Astrocyte of the cerebellum (primary cell): ENCODE measurements at regions not wholly inside any gene's neighbourhood (a gene's known extent, or its start where the extent isn't known, plus 50 kb on each side); places are given as distances from the start of the nearest gene placed in this dataset.

Experiments
- DNase-seq: peaks from one replicate; pipeline ENCODE4 v3.0.0-alpha.2; 2011; ENCODE audit warnings: low read depth
- H3K4me3 ChIP-seq: 2 replicates; pipeline ENCODE4 v1.5.1; 2011; ENCODE audit warnings: mild to moderate bottlenecking, low read depth, low read length, moderate library complexity
- in situ Hi-C: cut with HindIII; loops from 2 replicates; pipeline ENCODE4 v1.10.0; 2017; ENCODE audit warnings: low sequenced_read_pairs
- TF ChIP-seq, protein P1 (sequence below): IDR thresholded peaks from 2 replicates; pipeline ENCODE4 v1.5.1; 2012; ENCODE audit warnings: low read length, low read depth, moderate library complexity, mild to moderate bottlenecking; ENCODE audit errors: missing control alignments

- H3K4me3 ChIP-seq: no peak overlapping the region
- TF ChIP-seq, protein P1, sequence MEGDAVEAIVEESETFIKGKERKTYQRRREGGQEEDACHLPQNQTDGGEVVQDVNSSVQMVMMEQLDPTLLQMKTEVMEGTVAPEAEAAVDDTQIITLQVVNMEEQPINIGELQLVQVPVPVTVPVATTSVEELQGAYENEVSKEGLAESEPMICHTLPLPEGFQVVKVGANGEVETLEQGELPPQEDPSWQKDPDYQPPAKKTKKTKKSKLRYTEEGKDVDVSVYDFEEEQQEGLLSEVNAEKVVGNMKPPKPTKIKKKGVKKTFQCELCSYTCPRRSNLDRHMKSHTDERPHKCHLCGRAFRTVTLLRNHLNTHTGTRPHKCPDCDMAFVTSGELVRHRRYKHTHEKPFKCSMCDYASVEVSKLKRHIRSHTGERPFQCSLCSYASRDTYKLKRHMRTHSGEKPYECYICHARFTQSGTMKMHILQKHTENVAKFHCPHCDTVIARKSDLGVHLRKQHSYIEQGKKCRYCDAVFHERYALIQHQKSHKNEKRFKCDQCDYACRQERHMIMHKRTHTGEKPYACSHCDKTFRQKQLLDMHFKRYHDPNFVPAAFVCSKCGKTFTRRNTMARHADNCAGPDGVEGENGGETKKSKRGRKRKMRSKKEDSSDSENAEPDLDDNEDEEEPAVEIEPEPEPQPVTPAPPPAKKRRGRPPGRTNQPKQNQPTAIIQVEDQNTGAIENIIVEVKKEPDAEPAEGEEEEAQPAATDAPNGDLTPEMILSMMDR: no peak
- in situ Hi-C loops: no loop called here
- DNase-seq: no peak
These were observed 310.0 kb upstream of the TSHZ3 start for GRCh38 chr19:31658993-31659896.

DNA sequence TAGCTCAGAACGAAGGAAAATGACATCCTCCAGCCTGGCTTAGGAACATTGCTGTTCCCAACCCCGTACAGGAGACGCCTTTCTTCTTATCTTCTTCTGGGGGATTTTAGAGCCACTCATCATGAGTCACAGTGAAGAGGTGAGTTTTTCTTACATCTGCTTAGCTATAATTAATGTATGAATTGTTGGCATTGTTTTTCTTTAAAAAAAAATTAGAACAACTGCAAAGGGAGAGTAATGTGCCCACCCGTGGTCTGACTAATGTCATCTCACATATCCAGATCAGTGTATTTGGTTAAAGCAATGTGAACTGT is 310.6 kb upstream of the TSHZ3 start:
- in situ Hi-C loops: no loop called here
- TF ChIP-seq, protein P1: no peak
- H3K4me3 ChIP-seq: no peak overlapping the region
- no peak for DNase-seq

GRCh38 chr19:31664096-31664495 is 314.9 kb upstream of the TSHZ3 start:
- in situ Hi-C loops: no loop called here
- DNase-seq: no peak

GRCh38 chr19:31664997-31665396 is 315.8 kb upstream of the TSHZ3 start:
- no peak overlapping the region for H3K4me3 ChIP-seq
- no peak for DNase-seq
- TF ChIP-seq, protein P1: no peak
- in situ Hi-C loops: no loop called here

More at GRCh38 chr19:31664096-31664495, 314.9 kb upstream of the TSHZ3 start:
- TF ChIP-seq, protein P1: no peak
- no peak overlapping the region for H3K4me3 ChIP-seq

GRCh38 chr19:31666126-31666525 is 316.9 kb upstream of the TSHZ3 start:
- in situ Hi-C loops: no loop called here
- DNase-seq: no peak
- no peak overlapping the region for H3K4me3 ChIP-seq
- TF ChIP-seq, protein P1: no peak

DNA sequence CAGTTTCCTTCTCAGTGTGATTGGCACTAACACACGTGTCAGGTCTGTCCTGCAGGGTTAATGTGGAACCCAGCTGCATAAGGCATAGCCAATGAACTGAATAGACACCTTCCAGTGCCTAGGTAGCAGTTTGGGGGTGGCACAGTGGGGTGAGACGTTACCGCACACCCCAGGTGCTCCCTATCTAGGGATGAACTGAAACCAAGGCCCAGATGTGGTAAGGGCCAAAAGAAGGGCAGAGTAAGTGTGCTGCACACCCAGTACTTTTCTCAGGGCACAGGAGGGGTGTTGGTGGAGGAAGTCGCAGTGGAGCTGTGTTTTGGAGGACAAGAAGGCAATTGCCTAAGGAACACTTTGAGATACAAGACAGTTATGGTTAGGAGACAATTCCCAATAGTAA is 317.9 kb upstream of the TSHZ3 start:
- no peak for DNase-seq
- H3K4me3 ChIP-seq: no peak overlapping the region
- TF ChIP-seq, protein P1: no peak

More for the DNA sequence above, 317.9 kb upstream of the TSHZ3 start:
- in situ Hi-C loops: no loop called here
